ENCODE measurements at regions not wholly inside any gene's neighbourhood (a gene's known extent, or its start where the extent isn't known, plus 50 kb on each side); places are given as distances from the start of the nearest gene placed in this dataset.

GRCh38 chr2:145184741-145185651 is 665.1 kb upstream of the ZEB2 start:
- POLR2A ChIA-PET: no interaction called here
- Mint-ChIP-seq H3K4me3 (no peak overlapping the region), H3K4me1 (ENCODE audit: low read depth) (no peaks in the 10 kb centered on the region), H3K27ac (no peak overlapping the region), H3K9me3 (no peaks in the 10 kb centered on the region), H3K36me3 (no peaks in the 10 kb centered on the region), H3K27me3 (no peaks in the 10 kb centered on the region)
- no peak for DNase-seq
- CTCF ChIA-PET: no interaction called here
- intact Hi-C loops (cut with micrococcal nuclease): no loop called here

GRCh38 chr2:145169285-145169684 is 649.4 kb upstream of the ZEB2 start:
- Mint-ChIP-seq H3K9me3 (no peaks in the 10 kb centered on the region), H3K36me3 (no peaks in the 10 kb centered on the region), H3K27ac (no peak overlapping the region), H3K4me1 (ENCODE audit: low read depth) (no peaks in the 10 kb centered on the region), H3K4me3 (no peak overlapping the region), H3K27me3 (no peaks in the 10 kb centered on the region)
- CTCF ChIA-PET: no interaction called here
- POLR2A ChIA-PET: no interaction called here
- no peak for DNase-seq
- intact Hi-C loops (cut with micrococcal nuclease): no loop called here

GRCh38 chr2:145168091-145168490 is 648.2 kb upstream of the ZEB2 start:
- Mint-ChIP-seq H3K9me3 (no peaks in the 10 kb centered on the region), H3K27ac (no peak overlapping the region), H3K27me3 (no peaks in the 10 kb centered on the region), H3K4me3 (no peak overlapping the region), H3K4me1 (ENCODE audit: low read depth) (no peaks in the 10 kb centered on the region), H3K36me3 (no peaks in the 10 kb centered on the region)
- POLR2A ChIA-PET: no interaction called here
- CTCF ChIA-PET: no interaction called here
- intact Hi-C loops (cut with micrococcal nuclease): no loop called here
- DNase-seq: no peak

GRCh38 chr2:145166731-145167302 is 646.9 kb upstream of the ZEB2 start:
- no peak overlapping the region for H3K27ac Mint-ChIP-seq
- H3K4me3 Mint-ChIP-seq: no peak overlapping the region
- POLR2A ChIA-PET: no interaction called here
- intact Hi-C loops (cut with micrococcal nuclease): no loop called here
- H3K4me1 Mint-ChIP-seq (ENCODE audit: low read depth): no peaks in the 10 kb centered on the region
- H3K36me3 Mint-ChIP-seq: no peaks in the 10 kb centered on the region
- H3K9me3 Mint-ChIP-seq: no peaks in the 10 kb centered on the region
- no peak for DNase-seq
- no peaks in the 10 kb centered on the region for H3K27me3 Mint-ChIP-seq
- CTCF ChIA-PET: no interaction called here

- intact Hi-C loops (cut with micrococcal nuclease): no loop called here
- Mint-ChIP-seq H3K36me3 (no peaks in the 10 kb centered on the region), H3K27me3 (no peaks in the 10 kb centered on the region), H3K9me3 (no peaks in the 10 kb centered on the region), H3K4me1 (ENCODE audit: low read depth) (no peaks in the 10 kb centered on the region), H3K4me3 (no peak overlapping the region), H3K27ac (no peak overlapping the region)
- ChIA-PET CTCF (no interaction called here), POLR2A (no interaction called here)
- no peak for DNase-seq
These were observed 641.7 kb upstream of the ZEB2 start for GRCh38 chr2:145161656-145162055.

- POLR2A ChIA-PET: no interaction called here
- Mint-ChIP-seq H3K4me1 (ENCODE audit: low read depth) (no peaks in the 10 kb centered on the region), H3K9me3 (no peaks in the 10 kb centered on the region), H3K4me3 (no peak overlapping the region), H3K27ac (no peak overlapping the region), H3K36me3 (no peaks in the 10 kb centered on the region), H3K27me3 (no peaks in the 10 kb centered on the region)
- DNase-seq: no peak
- intact Hi-C loops (cut with micrococcal nuclease): no loop called here
- CTCF ChIA-PET: no interaction called here
These were observed 640.9 kb upstream of the ZEB2 start for GRCh38 chr2:145160855-145161254.

GRCh38 chr2:145159676-145160075 is 639.8 kb upstream of the ZEB2 start:
- POLR2A ChIA-PET: no interaction called here
- Mint-ChIP-seq H3K4me3 (no peak overlapping the region), H3K27me3 (no peaks in the 10 kb centered on the region), H3K36me3 (no peaks in the 10 kb centered on the region), H3K9me3 (no peaks in the 10 kb centered on the region), H3K27ac (no peak overlapping the region), H3K4me1 (ENCODE audit: low read depth) (no peaks in the 10 kb centered on the region)
- intact Hi-C loops (cut with micrococcal nuclease): no loop called here
- CTCF ChIA-PET: no interaction called here
- DNase-seq: no peak

- H3K9me3 Mint-ChIP-seq: no peaks in the 10 kb centered on the region
- no peaks in the 10 kb centered on the region for H3K36me3 Mint-ChIP-seq
- CTCF ChIA-PET: no interaction called here
These were observed 638.0 kb upstream of the ZEB2 start for GRCh38 chr2:145157741-145158591.

GRCh38 chr2:145157036-145157675 is 637.2 kb upstream of the ZEB2 start:
- DNase-seq: no peak
- H3K27me3 Mint-ChIP-seq: no peaks in the 10 kb centered on the region
- H3K9me3 Mint-ChIP-seq: no peaks in the 10 kb centered on the region
- intact Hi-C loops (cut with micrococcal nuclease): no loop called here
- H3K27ac Mint-ChIP-seq: no peak overlapping the region
- no peak overlapping the region for H3K4me3 Mint-ChIP-seq
- H3K36me3 Mint-ChIP-seq: no peaks in the 10 kb centered on the region
- ChIA-PET CTCF (no interaction called here), POLR2A (interaction anchor here (0.5 kb wide), 1 partner anchor 14 kb away, joined by 3 read pairs; no protein-coding TSS in a partner anchor)
- H3K4me1 Mint-ChIP-seq (ENCODE audit: low read depth): no peaks in the 10 kb centered on the region

More at GRCh38 chr2:145157741-145158591, 638.0 kb upstream of the ZEB2 start:
- intact Hi-C loops (cut with micrococcal nuclease): no loop called here
- Mint-ChIP-seq H3K27me3 (no peaks in the 10 kb centered on the region), H3K27ac (no peak overlapping the region), H3K4me3 (no peak overlapping the region), H3K4me1 (ENCODE audit: low read depth) (no peaks in the 10 kb centered on the region)
- DNase-seq: no peak
- POLR2A ChIA-PET: no interaction called here

- H3K27me3 Mint-ChIP-seq: no peaks in the 10 kb centered on the region
- no peaks in the 10 kb centered on the region for H3K4me1 Mint-ChIP-seq (ENCODE audit: low read depth)
- no peaks in the 10 kb centered on the region for H3K9me3 Mint-ChIP-seq
- CTCF ChIA-PET: no interaction called here
- no peak for DNase-seq
- POLR2A ChIA-PET: interaction anchor here (0.5 kb wide), 1 partner anchor 15 kb away, joined by 3 read pairs; no protein-coding TSS in a partner anchor
- no peak overlapping the region for H3K27ac Mint-ChIP-seq
- H3K4me3 Mint-ChIP-seq: no peak overlapping the region
- intact Hi-C loops (cut with micrococcal nuclease): no loop called here
- H3K36me3 Mint-ChIP-seq: no peaks in the 10 kb centered on the region
These were observed 636.3 kb upstream of the ZEB2 start for GRCh38 chr2:145156199-145156598.

- Mint-ChIP-seq H3K4me3 (no peak overlapping the region), H3K27ac (no peak overlapping the region), H3K4me1 (ENCODE audit: low read depth) (no peaks in the 10 kb centered on the region), H3K9me3 (no peaks in the 10 kb centered on the region), H3K27me3 (no peaks in the 10 kb centered on the region), H3K36me3 (no peaks in the 10 kb centered on the region)
- CTCF ChIA-PET: no interaction called here
- POLR2A ChIA-PET: no interaction called here
- intact Hi-C loops (cut with micrococcal nuclease): no loop called here
- no peak for DNase-seq
These were observed 635.3 kb upstream of the ZEB2 start for GRCh38 chr2:145155196-145155595.

- CTCF ChIA-PET: no interaction called here
- POLR2A ChIA-PET: no interaction called here
- DNase-seq: no peak
- intact Hi-C loops (cut with micrococcal nuclease): no loop called here
- H3K4me1 Mint-ChIP-seq (ENCODE audit: low read depth): no peaks in the 10 kb centered on the region
- H3K9me3 Mint-ChIP-seq: no peaks in the 10 kb centered on the region
- H3K36me3 Mint-ChIP-seq: no peaks in the 10 kb centered on the region
- H3K27me3 Mint-ChIP-seq: no peaks in the 10 kb centered on the region
- no peak overlapping the region for H3K27ac Mint-ChIP-seq
- no peak overlapping the region for H3K4me3 Mint-ChIP-seq
These were observed 634.8 kb upstream of the ZEB2 start for GRCh38 chr2:145154731-145155130.
